DOHH2 (cell line): ENCODE measurements at regions not wholly inside any gene's neighbourhood (a gene's known extent, or its start where the extent isn't known, plus 50 kb on each side); places are given as distances from the start of the nearest gene placed in this dataset.

Experiments
- CTCF ChIP-seq: fragments of 200-600 bp; sonication (generic); IDR thresholded peaks from one replicate; pipeline ENCODE4 v1.5.1; 2014; ENCODE audit warnings: antibody characterized with exemption, mild to moderate bottlenecking, low read depth, low read length; ENCODE audit not compliant: poor library complexity, severe bottlenecking
- EZH2phosphoT487 ChIP-seq: fragments of 200-600 bp; sonication (generic); IDR thresholded peaks from 2 replicates; pipeline ENCODE4 v1.6.1; 2017; ENCODE audit warnings: borderline replicate concordance, mild to moderate bottlenecking, antibody characterized with exemption, low read length, moderate library complexity, mixed read lengths

DNA sequence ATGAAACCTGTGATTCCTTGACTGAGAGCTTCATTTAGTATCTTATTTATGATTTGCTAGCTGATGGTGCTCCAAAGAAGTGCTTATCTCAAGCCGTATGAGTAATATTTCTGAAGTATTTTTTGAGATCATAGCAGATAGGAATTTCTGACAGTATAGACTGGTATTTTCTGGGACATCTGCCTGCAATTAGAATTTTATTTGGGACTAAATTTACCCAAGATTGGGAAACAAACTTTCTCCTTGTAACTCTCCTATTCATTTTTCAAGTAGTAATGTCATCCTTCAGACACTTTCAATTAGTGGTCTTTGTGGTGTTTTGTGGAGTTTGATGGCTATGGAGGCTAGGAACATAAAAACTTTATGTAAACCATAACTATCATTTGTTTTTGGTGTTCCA lies 597.2 kb upstream of the ZP4 start:
- no peak for TF ChIP-seq CTCF
- no peak for TF ChIP-seq EZH2phosphoT487
